ENCODE measurements at regions not wholly inside any gene's neighbourhood (a gene's known extent, or its start where the extent isn't known, plus 50 kb on each side); places are given as distances from the start of the nearest gene placed in this dataset.
"Not testable (repeated sequence)": the region's sequence is repeated elsewhere in the genome, so short reads cannot be mapped to it uniquely, and the experiment has no call there.

GRCh38 chr5:101316401-101316800 is 413.3 kb upstream of the ST8SIA4 start:
- DNase-seq, result not testable (repeated sequence)

GRCh38 chr5:101306391-101307137 is 403.5 kb upstream of the ST8SIA4 start:
- DNase-seq, result no peak

DNA sequence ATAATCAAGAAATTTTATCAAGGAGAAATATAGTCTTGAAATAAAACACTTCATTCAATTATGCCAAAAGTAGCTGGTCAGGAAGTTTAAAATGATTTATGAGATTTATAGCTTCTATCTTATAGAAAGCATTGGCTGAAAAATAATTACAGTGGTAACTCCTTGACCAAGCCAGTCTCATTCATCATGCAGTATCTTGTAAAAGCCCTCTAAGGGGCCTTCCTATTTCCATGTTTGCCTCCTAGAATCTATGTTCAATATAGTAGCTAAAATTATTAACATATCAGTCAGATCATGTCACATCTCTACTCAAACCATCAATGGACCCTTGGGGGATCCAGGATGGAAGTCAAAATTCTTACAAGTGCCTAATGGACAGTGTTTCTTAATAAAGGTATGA is 393.4 kb upstream of the ST8SIA4 start:
- DNase-seq, result no peak

DNA sequence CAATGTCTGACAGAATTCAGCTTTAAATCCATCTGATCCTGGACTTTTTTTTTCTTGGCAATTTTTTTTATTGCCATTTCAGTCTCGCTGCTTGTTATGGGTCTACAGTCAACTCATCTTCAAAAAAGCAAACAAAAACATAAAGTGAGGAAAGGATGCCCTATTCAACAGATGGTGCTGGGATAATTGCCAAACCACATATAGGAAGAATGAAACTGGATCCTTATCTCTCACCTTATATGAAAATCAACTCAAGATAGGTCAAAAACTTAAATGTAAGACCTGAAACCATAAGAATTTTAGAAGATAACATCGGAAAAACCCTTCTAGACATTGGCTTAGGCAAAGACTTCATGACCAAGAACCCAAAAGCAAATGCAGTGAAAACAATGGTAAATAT is 389.1 kb upstream of the ST8SIA4 start:
- no peak for DNase-seq

GRCh38 chr5:101290761-101291160 is 387.7 kb upstream of the ST8SIA4 start:
- DNase-seq, result not testable (repeated sequence)

DNA sequence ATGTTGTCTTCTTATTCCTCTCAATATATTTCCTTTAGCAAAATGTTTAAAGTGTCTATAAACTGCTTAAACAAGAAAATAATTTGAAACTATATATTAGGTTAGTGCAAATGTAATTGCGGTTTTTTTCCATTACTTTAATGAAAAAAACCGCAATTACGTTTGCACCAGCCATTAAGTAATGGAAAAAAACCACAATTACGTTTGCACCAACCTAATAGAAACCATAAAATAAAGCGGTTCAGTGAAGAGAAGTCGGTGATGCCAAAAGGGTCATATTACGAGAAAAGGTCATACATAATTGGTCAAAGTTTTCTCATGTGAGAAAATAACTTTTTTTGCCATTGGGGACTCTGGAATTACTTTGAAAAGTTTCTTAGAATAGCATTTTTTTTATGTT is 385.6 kb upstream of the ST8SIA4 start:
- DNase-seq, result no peak

DNA sequence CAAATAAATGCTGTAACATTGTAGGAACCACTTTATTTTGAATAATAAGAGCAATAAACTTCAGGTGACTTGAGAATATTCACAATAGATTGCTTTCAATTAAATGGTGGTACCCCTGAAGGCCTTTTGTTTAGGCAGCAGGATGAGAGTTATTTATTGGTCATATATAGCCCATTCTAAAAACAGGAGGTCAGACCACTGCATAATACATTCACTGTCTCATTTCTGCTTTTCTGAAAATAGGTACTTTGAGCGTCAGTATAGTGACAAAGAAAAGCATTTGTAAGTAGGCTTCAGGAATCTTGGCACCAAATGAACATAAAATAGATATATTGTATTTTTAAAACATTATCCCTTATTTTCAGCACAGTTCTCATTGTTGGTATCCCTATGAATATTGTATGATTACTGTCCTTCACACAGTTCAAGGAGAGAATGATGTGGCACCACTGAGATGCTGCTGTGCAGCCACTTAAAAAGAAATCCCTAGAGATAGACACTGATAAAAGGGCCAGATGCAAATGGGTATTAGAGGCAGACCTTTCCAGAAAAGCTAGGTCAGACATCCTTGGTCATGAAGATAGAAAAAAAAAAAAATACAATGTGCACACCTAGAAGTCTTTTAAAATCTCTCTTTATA is 381.8 kb upstream of the ST8SIA4 start:
- no peak for DNase-seq

GRCh38 chr5:101283938-101284337 is 380.9 kb upstream of the ST8SIA4 start:
- DNase-seq, result not testable (repeated sequence)

DNA sequence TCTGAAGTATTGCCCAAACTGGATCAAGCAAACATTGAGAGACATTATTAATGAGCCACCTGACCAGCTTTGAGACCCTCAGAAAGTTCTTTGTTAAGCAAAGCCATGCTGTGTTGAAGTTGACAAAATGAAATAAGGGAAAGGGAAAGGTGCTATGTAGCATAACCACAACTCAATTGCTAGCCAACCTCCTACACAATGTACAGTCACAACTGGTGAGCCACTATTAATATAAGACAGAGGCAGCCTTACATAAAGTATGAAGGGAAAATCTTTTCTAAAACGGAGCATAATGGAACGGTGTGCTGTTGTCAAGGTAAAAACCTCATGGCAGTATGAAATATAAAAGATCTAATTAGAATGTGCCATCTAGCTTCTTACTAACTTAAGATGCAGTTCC is 375.8 kb upstream of the ST8SIA4 start:
- DNase-seq, result no peak

- peak; percentile 1 for DNase-seq
Measured at GRCh38 chr5:101278011-101278687, 375.1 kb upstream of the ST8SIA4 start.

- no peak for DNase-seq
Measured at GRCh38 chr5:101271945-101272344, 368.9 kb upstream of the ST8SIA4 start.

GRCh38 chr5:101271416-101271815 is 368.3 kb upstream of the ST8SIA4 start:
- no peak for DNase-seq

DNA sequence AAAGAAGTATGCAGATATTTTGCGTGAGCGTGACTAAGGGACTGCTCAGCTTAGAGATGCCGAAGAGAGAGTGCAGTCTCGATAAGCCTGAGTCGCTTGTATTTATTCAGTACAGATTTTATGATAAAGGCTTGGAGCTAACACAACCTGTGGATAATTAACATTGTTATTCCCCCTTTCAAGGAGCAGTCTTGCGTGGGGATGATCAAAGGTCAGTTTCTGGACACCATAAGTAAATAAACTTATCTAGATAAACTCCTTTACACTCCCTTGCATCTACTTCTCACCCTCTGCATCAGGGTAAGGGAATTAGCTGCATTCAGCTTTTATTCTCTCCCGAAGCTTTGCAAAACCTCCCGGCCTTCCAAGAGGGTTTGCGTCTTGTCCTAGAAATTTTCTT is 357.8 kb upstream of the ST8SIA4 start:
- no peak for DNase-seq

DNA sequence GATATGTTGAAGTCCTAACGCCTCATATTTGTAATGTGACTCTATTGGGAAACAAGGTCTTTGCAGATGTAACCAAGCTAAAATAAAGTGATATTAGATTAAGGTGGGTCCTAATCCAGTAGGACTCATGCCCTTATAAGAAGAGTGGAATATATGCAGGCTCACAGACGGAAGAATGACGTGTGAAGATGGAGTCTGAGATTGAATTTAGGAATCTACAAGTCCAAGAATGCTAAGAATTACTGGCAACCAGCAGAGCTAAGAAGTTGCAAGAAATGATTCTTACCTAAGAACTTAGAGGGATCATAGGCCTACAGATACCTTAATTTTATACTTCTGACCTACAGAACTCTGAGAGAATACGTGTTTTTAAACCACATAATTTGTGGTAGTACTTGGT is 350.0 kb upstream of the ST8SIA4 start:
- DNase-seq, result no peak

DNA sequence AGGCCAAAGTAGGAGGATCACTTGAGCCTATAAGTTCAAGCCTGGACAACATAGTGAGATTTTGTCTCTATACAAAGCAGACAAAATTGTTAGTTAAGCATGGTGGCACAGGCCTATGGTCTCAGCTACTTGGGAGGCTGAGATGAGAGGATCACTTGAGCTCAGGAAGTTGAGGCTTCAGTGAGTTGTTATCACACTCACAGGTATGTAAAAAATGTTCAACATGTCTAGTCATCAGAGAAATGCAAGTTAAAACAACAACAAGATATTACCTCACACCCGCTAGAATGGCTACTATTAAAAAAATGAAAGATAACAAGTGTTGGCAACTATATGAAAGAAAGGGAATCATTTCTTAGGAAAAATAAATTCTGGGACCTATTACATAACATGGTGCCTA is 341.5 kb upstream of the ST8SIA4 start:
- DNase-seq, result no peak

DNA sequence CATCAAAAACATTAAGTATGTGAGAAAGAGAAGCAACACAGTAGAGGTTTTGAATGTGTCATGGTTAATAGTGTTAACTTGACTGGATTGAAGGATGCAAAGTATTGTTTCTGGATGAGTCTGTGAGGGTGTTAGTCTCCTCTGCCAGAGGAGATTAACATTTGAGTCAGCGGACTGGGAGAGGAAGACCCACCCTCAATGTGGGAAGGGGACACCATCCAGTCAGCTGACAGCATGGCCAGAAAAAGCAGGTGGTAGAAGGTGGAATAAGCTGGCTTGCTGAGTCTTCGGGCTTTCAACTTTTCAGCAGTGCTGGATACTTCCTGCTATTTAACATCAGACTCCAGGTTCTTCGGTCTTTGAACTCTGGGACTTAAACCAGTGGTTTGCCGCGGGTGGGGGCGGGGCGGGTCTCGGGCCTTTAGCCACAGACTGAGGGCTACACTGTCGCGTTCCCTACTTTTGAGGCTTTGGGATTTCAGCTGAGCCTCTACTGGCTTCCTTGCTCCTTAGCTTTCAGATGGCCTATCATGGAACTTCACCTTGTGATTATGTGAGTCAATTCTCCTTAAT is 309.9 kb upstream of the ST8SIA4 start:
- DNase-seq, result no peak

- no peak for DNase-seq
Measured at GRCh38 chr5:101206534-101206933, 303.5 kb upstream of the ST8SIA4 start.

GRCh38 chr5:101205065-101205464 is 302.0 kb upstream of the ST8SIA4 start:
- not testable (repeated sequence) for DNase-seq

- not testable (repeated sequence) for DNase-seq
Measured at GRCh38 chr5:101180365-101180764, 277.3 kb upstream of the ST8SIA4 start.

DNA sequence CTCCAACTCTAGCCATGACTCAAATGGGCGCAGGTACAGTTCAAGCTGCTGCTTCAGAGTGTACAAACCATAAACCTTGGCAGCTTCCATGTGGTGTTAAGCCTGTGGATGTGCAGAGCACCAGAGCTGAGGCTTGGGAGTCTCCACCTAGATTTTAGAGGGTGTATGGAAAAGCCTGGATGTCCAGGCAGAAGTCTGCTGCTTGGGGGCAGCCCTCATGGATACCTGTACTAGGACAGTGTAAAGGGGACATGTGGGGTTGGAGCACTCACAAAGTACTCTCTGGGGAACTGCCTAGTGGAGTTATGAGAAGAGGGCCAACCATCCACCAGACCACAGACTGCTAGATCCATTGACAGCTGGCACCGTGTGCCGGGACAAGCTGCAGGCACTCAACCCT is 273.5 kb upstream of the ST8SIA4 start:
- no peak for DNase-seq

DNA sequence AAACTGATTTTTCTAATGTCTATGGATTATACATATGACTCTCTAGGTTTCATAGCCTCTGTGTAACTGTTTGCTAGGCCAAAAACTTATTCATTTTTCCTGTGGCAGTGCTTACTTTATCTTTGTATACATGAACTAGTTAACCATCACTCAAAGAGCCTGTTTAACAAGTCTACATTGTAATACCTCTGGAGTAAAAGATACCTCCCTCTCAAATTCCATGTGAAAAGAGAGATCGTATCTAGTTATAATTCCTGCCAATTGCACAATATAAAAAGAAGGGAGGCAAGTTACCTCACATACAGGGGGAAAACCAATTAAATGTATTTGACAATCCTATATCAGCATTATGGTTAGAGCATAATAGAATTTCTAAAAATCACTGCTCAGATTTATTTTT is 271.9 kb upstream of the ST8SIA4 start:
- no peak for DNase-seq

DNA sequence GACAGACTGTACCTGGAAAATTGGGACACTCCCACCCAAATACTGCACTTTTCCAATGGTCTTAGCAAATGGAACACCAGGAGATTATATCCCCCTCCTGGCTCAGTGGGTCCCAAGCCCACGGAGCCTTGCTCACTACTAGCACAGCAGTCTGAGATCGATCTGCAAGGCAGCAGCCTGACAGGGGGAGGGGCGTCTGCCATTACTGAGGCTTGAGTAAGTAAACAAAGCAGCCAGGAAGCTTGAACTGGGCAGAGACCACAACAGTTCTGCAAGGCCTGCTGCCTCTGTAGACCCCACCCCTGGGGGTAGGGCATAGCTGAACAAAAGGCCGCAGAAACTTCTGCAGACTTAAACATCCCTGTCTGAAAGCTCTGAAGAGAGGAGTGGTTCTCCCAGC is 260.0 kb upstream of the ST8SIA4 start:
- no peak for DNase-seq

DNA sequence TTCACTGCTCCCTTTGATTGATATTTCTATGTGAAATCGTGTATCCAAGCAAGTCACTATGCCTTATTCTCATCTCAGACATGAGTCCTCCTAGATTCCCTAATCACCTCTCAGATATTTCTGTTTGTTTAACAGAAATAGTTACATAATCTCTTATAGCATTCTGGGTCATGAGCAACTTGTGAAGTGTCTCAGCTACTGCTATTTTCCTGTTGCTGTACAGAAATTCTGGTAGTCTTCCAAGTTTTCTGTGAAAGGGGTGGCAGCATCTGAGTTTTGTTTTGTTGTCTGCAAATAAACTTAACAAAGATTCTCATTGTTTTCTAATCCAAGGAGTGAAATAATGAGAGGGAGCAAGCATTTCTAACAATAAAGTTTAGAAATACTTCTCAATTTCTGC is 256.9 kb upstream of the ST8SIA4 start:
- DNase-seq, result no peak

- DNase-seq, result no peak
Measured at GRCh38 chr5:101159006-101159405, 255.9 kb upstream of the ST8SIA4 start.

Data from fibroblast of skin of right quadriceps (primary cell).